Nephron progenitor cell (in vitro differentiated cells): ENCODE measurements at regions not wholly inside any gene's neighbourhood (a gene's known extent, or its start where the extent isn't known, plus 50 kb on each side); places are given as distances from the start of the nearest gene placed in this dataset.

ENCODE experiments used
- DNase-seq: peaks from one replicate; pipeline ENCODE4 v3.0.0; 2021
- H3K27ac Mint-ChIP-seq: 2 replicates; pipeline ENCODE4 v1.8.0; 2021; ENCODE audit warnings: mild to moderate bottlenecking, moderate library complexity, mixed read lengths
- H3K27me3 Mint-ChIP-seq: 2 replicates; pipeline ENCODE4 v1.8.0; 2021; ENCODE audit warnings: mild to moderate bottlenecking, low read depth, mixed read lengths; ENCODE audit not compliant: poor library complexity
- H3K36me3 Mint-ChIP-seq: 2 replicates; pipeline ENCODE4 v1.8.0; 2021; ENCODE audit warnings: low read depth, mixed read lengths
- H3K4me1 Mint-ChIP-seq: 2 replicates; pipeline ENCODE4 v1.8.0; 2021; ENCODE audit warnings: mixed read lengths
- H3K4me3 Mint-ChIP-seq: 2 replicates; pipeline ENCODE4 v1.8.0; 2021; ENCODE audit warnings: mild to moderate bottlenecking, moderate library complexity, mixed read lengths
- H3K9me3 Mint-ChIP-seq: 2 replicates; pipeline ENCODE4 v1.8.0; 2021; ENCODE audit warnings: mild to moderate bottlenecking, moderate library complexity, mixed read lengths
- CTCF ChIP-seq: fragments of 200-600 bp; sonication (generic); IDR thresholded peaks from 2 replicates; pipeline ENCODE4 v1.5.0; 2021; ENCODE audit warnings: antibody characterized with exemption

- no peak overlapping the region for H3K27ac Mint-ChIP-seq
- H3K4me3 Mint-ChIP-seq = no peak overlapping the region
- H3K9me3 Mint-ChIP-seq = no peaks in the 10 kb centered on the region
- H3K27me3 Mint-ChIP-seq = no peaks in the 10 kb centered on the region
- TF ChIP-seq CTCF = no peak
- DNase-seq = no peak
- H3K4me1 Mint-ChIP-seq = no peaks in the 10 kb centered on the region
- no peaks in the 10 kb centered on the region for H3K36me3 Mint-ChIP-seq
Observed at GRCh38 chr13:82867284-82867683, 1015.0 kb downstream of the SLITRK1 start.

- no peak overlapping the region for H3K27ac Mint-ChIP-seq
- H3K4me3 Mint-ChIP-seq = no peak overlapping the region
- no peak for TF ChIP-seq CTCF
- no peaks in the 10 kb centered on the region for H3K4me1 Mint-ChIP-seq
- no peak for DNase-seq
- H3K9me3 Mint-ChIP-seq = no peaks in the 10 kb centered on the region
- no peaks in the 10 kb centered on the region for H3K36me3 Mint-ChIP-seq
- peaks cover 4% of the 10 kb centered on the region for H3K27me3 Mint-ChIP-seq
Observed at GRCh38 chr13:82850644-82851043, 1031.6 kb downstream of the SLITRK1 start.

- H3K27ac Mint-ChIP-seq = no peak overlapping the region
- H3K4me3 Mint-ChIP-seq = no peak overlapping the region
- no peak for DNase-seq
- no peaks in the 10 kb centered on the region for H3K4me1 Mint-ChIP-seq
- peaks cover 4% of the 10 kb centered on the region for H3K27me3 Mint-ChIP-seq
- H3K9me3 Mint-ChIP-seq = no peaks in the 10 kb centered on the region
- no peaks in the 10 kb centered on the region for H3K36me3 Mint-ChIP-seq
- TF ChIP-seq CTCF = no peak
Observed at GRCh38 chr13:82848766-82849165, 1033.5 kb downstream of the SLITRK1 start.

DNA sequence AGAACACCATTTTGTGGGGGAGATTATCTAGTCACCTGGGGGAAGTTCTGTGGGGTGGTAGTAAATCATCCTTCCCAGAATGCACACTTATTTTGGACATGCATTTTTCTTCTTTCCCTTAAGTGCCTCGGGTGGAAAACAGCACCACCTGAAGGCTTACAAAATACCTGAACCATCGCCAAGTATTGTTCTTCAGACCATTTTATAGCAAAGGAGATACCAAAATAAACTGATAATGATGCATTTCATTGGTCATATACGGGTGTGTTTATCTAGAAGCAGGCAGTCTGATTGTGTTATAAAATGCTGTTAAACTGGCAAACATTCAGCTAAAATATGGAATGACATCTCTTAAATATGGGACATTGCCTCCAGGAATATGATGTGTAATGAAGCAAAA lies 1034.7 kb downstream of the SLITRK1 start:
- H3K4me3 Mint-ChIP-seq = no peak overlapping the region
- no peak for DNase-seq
- TF ChIP-seq CTCF = no peak
- peaks cover 4% of the 10 kb centered on the region for H3K27me3 Mint-ChIP-seq
- H3K36me3 Mint-ChIP-seq = no peaks in the 10 kb centered on the region
- H3K27ac Mint-ChIP-seq = no peak overlapping the region
- H3K9me3 Mint-ChIP-seq = no peaks in the 10 kb centered on the region
- no peaks in the 10 kb centered on the region for H3K4me1 Mint-ChIP-seq

DNA sequence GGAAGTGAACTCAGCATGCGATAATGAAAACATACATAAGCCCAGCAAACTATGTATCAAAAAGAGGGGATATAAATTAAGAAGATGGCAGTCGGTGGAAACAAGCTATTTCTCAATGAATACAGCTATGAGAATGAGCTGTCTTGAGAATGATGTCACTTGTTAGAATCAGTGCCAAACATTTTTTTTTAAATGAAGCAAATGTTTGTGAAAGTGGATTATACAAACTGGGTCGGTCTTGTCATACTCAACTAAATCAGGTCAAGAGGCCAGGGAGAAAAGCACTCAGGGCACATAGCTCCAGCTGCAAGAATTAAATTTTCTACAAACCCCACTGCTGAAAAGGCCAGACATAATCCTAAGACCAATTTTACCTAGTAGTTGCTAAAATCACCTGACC lies 1048.4 kb downstream of the SLITRK1 start:
- no peak for DNase-seq
- no peak overlapping the region for H3K27ac Mint-ChIP-seq
- peaks cover 3% of the 10 kb centered on the region for H3K9me3 Mint-ChIP-seq
- no peak for TF ChIP-seq CTCF
- H3K4me3 Mint-ChIP-seq = no peak overlapping the region
- H3K36me3 Mint-ChIP-seq = no peaks in the 10 kb centered on the region
- no peaks in the 10 kb centered on the region for H3K27me3 Mint-ChIP-seq
- H3K4me1 Mint-ChIP-seq = no peaks in the 10 kb centered on the region

DNA sequence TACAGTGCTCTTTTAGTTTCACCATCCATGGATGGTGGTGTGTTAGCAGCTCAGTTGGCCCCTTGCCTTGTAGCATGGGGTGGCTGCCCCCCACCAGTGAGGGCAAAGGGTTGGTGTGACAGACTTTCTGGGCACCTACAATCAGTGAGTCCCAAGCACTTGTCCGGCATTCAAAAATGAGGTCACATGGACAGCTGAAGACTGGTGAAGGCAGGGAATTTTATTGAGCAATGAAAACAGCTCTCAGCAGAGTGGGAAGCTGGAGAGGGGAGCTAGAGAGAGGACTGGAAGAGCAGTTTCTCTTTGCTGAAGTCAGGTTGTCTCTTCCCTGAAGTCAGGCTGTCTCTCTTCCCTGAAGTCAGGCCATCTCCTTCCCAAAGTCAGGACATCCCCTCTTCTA lies 1053.2 kb downstream of the SLITRK1 start:
- no peaks in the 10 kb centered on the region for H3K9me3 Mint-ChIP-seq
- H3K27ac Mint-ChIP-seq = no peak overlapping the region
- H3K4me3 Mint-ChIP-seq = no peak overlapping the region
- H3K4me1 Mint-ChIP-seq = no peaks in the 10 kb centered on the region
- no peak for TF ChIP-seq CTCF
- no peaks in the 10 kb centered on the region for H3K36me3 Mint-ChIP-seq
- H3K27me3 Mint-ChIP-seq = peaks cover 3% of the 10 kb centered on the region
- no peak for DNase-seq
